ENCODE measurements at regions not wholly inside any gene's neighbourhood (a gene's known extent, or its start where the extent isn't known, plus 50 kb on each side); places are given as distances from the start of the nearest gene placed in this dataset.

- H3K9me2 ChIP-seq (ENCODE audit: insufficient read depth, low read length), result no peaks in the 10 kb centered on the region
- no peak for DNase-seq (ENCODE audit: low spot score)
- H3K27ac ChIP-seq (ENCODE audit: low read depth, low read length, poor library complexity, severe bottlenecking), result no peak overlapping the region
- no peaks in the 10 kb centered on the region for H4K20me1 ChIP-seq (ENCODE audit: insufficient read depth, low read length)
- no TSS peak for BruUV-seq (replicated peaks)
- H3K79me2 ChIP-seq (ENCODE audit: insufficient read depth, low read depth, low read length), result no peaks in the 10 kb centered on the region
- H3K4me2 ChIP-seq (ENCODE audit: low read length), result no peak overlapping the region
- intact Hi-C loops (cut with micrococcal nuclease; ENCODE audit: unreplicated experiment), result no loop called here
- TF ChIP-seq CTCF (conservative IDR thresholded peaks at IDR 0.05; ENCODE audit: low read length) (no peak), EZH2phosphoT487 (IDR thresholded peaks at IDR 0.05; ENCODE audit: borderline replicate concordance, low read depth, low read length) (no peak)
- H3K9me3 ChIP-seq (ENCODE audit: low read length), result no peaks in the 10 kb centered on the region
- H2AFZ ChIP-seq (ENCODE audit: low read length), result no peak overlapping the region
- H3K36me3 ChIP-seq (ENCODE audit: insufficient read depth, low read length), result no peaks in the 10 kb centered on the region
- no peak overlapping the region for H3K4me3 ChIP-seq (ENCODE audit: low read depth, low read length, poor library complexity, severe bottlenecking)
- ChIA-PET POLR2A (interaction anchor here (0.7 kb wide), 1 partner anchor 82 kb away, joined by 3 read pairs; no protein-coding TSS in a partner anchor), CTCF (ENCODE audit: unreplicated experiment) (no interaction called here)
- H3K4me1 ChIP-seq (ENCODE audit: insufficient read depth, low read length, poor library complexity, severe bottlenecking), result no peaks in the 10 kb centered on the region
These were observed 67.1 kb upstream of the PTGFRN start for GRCh38 chr1:116842654-116843053.

- BruUV-seq (replicated peaks), result no TSS peak
- H4K20me1 ChIP-seq (ENCODE audit: insufficient read depth, low read length), result no peaks in the 10 kb centered on the region
These were observed 64.9 kb upstream of the PTGFRN start for GRCh38 chr1:116844775-116845174.

More at GRCh38 chr1:116844775-116845174, 64.9 kb upstream of the PTGFRN start:
- POLR2A ChIA-PET, result no interaction called here
- H2AFZ ChIP-seq (ENCODE audit: low read length), result no peak overlapping the region
- no peaks in the 10 kb centered on the region for H3K9me3 ChIP-seq (ENCODE audit: low read length)
- H3K36me3 ChIP-seq (ENCODE audit: insufficient read depth, low read length), result no peaks in the 10 kb centered on the region
- H3K27ac ChIP-seq (ENCODE audit: low read depth, low read length, poor library complexity, severe bottlenecking), result no peak overlapping the region
- TF ChIP-seq CTCF (conservative IDR thresholded peaks at IDR 0.05; ENCODE audit: low read length) (no peak), EZH2phosphoT487 (IDR thresholded peaks at IDR 0.05; ENCODE audit: borderline replicate concordance, low read depth, low read length) (no peak)
- DNase-seq (ENCODE audit: low spot score), result no peak
- H3K4me1 ChIP-seq (ENCODE audit: insufficient read depth, low read length, poor library complexity, severe bottlenecking), result no peaks in the 10 kb centered on the region
- no peaks in the 10 kb centered on the region for H3K79me2 ChIP-seq (ENCODE audit: insufficient read depth, low read depth, low read length)
- CTCF ChIA-PET (ENCODE audit: unreplicated experiment), result no interaction called here
- no peak overlapping the region for H3K4me3 ChIP-seq (ENCODE audit: low read depth, low read length, poor library complexity, severe bottlenecking)
- H3K9me2 ChIP-seq (ENCODE audit: insufficient read depth, low read length), result no peaks in the 10 kb centered on the region
- no peak overlapping the region for H3K4me2 ChIP-seq (ENCODE audit: low read length)
- intact Hi-C loops (cut with micrococcal nuclease; ENCODE audit: unreplicated experiment), result no loop called here
